ENCODE measurements at regions not wholly inside any gene's neighbourhood (a gene's known extent, or its start where the extent isn't known, plus 50 kb on each side); places are given as distances from the start of the nearest gene placed in this dataset.

DNA sequence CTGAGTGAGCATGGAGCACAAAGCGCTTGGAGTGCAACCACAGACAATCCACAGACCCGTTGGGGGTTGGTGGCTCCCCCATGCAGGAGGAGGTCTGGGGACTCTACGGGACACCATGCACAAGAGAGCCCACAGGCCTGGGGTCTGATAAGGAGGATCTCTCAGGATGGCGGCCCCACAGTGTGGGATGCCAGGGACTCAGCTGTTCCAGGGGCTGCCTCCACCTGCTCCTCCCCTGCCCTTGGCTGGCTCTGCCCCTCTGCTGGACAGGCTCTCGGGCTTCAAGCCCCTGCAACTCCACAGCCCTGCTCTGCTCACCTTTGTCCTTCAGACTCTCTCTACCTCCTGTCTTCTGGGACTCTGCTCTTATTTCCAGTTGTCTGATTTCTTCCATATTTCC, 184.5 kb upstream of the CHRNA7 start:
- no peak for TF ChIP-seq FOXP2 (optimal IDR thresholded peaks at IDR 0.05; ENCODE audit: control extremely low read depth, extremely low read length, insufficient read depth)
- no peak for TF ChIP-seq EZH2 (IDR thresholded peaks at IDR 0.05)
- no peak for TF ChIP-seq POLR2AphosphoS5 (IDR thresholded peaks at IDR 0.05; ENCODE audit: borderline replicate concordance, low read depth, low read length)
- Histone ChIP-seq H3K9me3 (ENCODE audit: low read depth, low read length) (no peaks in the 10 kb centered on the region), H3K4me3 (no peak overlapping the region), H3K9ac (ENCODE audit: insufficient read length) (no peak overlapping the region), H3K27ac (no peak overlapping the region), H3K36me3 (ENCODE audit: insufficient read depth, low read length) (no peaks in the 10 kb centered on the region)
- DNase-seq (ENCODE audit: low read depth, low spot score): no peak

GRCh38 chr15:31847961-31848360, 182.4 kb upstream of the CHRNA7 start:
- no peaks in the 10 kb centered on the region for H3K36me3 ChIP-seq (ENCODE audit: insufficient read depth, low read length)
- H3K27ac ChIP-seq: no peak overlapping the region
- DNase-seq (ENCODE audit: low read depth, low spot score): no peak
- no peaks in the 10 kb centered on the region for H3K9me3 ChIP-seq (ENCODE audit: low read depth, low read length)
- no peak overlapping the region for H3K4me3 ChIP-seq
- H3K9ac ChIP-seq (ENCODE audit: insufficient read length): no peak overlapping the region
- TF ChIP-seq EZH2 (IDR thresholded peaks at IDR 0.05) (no peak), FOXP2 (optimal IDR thresholded peaks at IDR 0.05; ENCODE audit: control extremely low read depth, extremely low read length, insufficient read depth) (no peak), POLR2AphosphoS5 (IDR thresholded peaks at IDR 0.05; ENCODE audit: borderline replicate concordance, low read depth, low read length) (no peak)

GRCh38 chr15:31848621-31849020, 181.7 kb upstream of the CHRNA7 start:
- Histone ChIP-seq H3K4me3 (no peak overlapping the region), H3K36me3 (ENCODE audit: insufficient read depth, low read length) (no peaks in the 10 kb centered on the region), H3K9ac (ENCODE audit: insufficient read length) (no peak overlapping the region), H3K9me3 (ENCODE audit: low read depth, low read length) (no peaks in the 10 kb centered on the region), H3K27ac (no peak overlapping the region)
- DNase-seq (ENCODE audit: low read depth, low spot score): no peak
- TF ChIP-seq POLR2AphosphoS5 (IDR thresholded peaks at IDR 0.05; ENCODE audit: borderline replicate concordance, low read depth, low read length) (no peak), FOXP2 (optimal IDR thresholded peaks at IDR 0.05; ENCODE audit: control extremely low read depth, extremely low read length, insufficient read depth) (no peak), EZH2 (IDR thresholded peaks at IDR 0.05) (no peak)

- Histone ChIP-seq H3K9me3 (ENCODE audit: low read depth, low read length) (no peaks in the 10 kb centered on the region), H3K27ac (no peak overlapping the region), H3K4me3 (no peak overlapping the region), H3K9ac (ENCODE audit: insufficient read length) (no peak overlapping the region), H3K36me3 (ENCODE audit: insufficient read depth, low read length) (no peaks in the 10 kb centered on the region)
- DNase-seq (ENCODE audit: low read depth, low spot score): no peak
- TF ChIP-seq FOXP2 (optimal IDR thresholded peaks at IDR 0.05; ENCODE audit: control extremely low read depth, extremely low read length, insufficient read depth) (no peak), EZH2 (IDR thresholded peaks at IDR 0.05) (no peak), POLR2AphosphoS5 (IDR thresholded peaks at IDR 0.05; ENCODE audit: borderline replicate concordance, low read depth, low read length) (no peak)
These were observed 177.1 kb upstream of the CHRNA7 start for GRCh38 chr15:31852933-31853799.

- TF ChIP-seq EZH2 (IDR thresholded peaks at IDR 0.05): no peak
- TF ChIP-seq FOXP2 (optimal IDR thresholded peaks at IDR 0.05; ENCODE audit: control extremely low read depth, extremely low read length, insufficient read depth): no peak
- TF ChIP-seq POLR2AphosphoS5 (IDR thresholded peaks at IDR 0.05; ENCODE audit: borderline replicate concordance, low read depth, low read length): no peak
- no peaks in the 10 kb centered on the region for H3K9me3 ChIP-seq (ENCODE audit: low read depth, low read length)
- H3K4me3 ChIP-seq: no peak overlapping the region
- H3K27ac ChIP-seq: no peak overlapping the region
- DNase-seq (ENCODE audit: low read depth, low spot score): no peak
- no peak overlapping the region for H3K9ac ChIP-seq (ENCODE audit: insufficient read length)
- no peaks in the 10 kb centered on the region for H3K36me3 ChIP-seq (ENCODE audit: insufficient read depth, low read length)
These were observed 173.7 kb upstream of the CHRNA7 start for GRCh38 chr15:31856581-31856980.

DNA sequence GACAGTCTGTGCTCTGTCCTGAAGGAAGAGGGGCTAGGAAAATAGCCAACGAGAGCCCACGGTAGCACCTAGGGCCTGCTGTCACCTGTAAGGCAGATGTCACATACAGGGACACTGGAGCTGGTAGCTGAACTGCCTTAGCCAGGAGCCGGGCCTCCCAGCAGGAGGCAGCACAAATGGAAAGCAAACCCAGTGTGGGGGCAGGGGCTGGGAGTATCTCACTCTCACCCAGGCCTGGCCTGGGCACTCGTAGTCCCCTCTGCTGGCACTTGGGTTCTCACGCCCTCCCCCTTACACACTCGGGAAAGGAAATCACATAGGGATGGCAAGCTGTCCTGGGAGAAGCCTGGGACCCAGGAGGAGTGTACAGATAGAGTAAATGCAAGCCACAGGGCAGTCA, 173.1 kb upstream of the CHRNA7 start:
- Histone ChIP-seq H3K27ac (no peak overlapping the region), H3K36me3 (ENCODE audit: insufficient read depth, low read length) (no peaks in the 10 kb centered on the region), H3K9me3 (ENCODE audit: low read depth, low read length) (no peaks in the 10 kb centered on the region), H3K4me3 (no peak overlapping the region), H3K9ac (ENCODE audit: insufficient read length) (no peak overlapping the region)
- no peak for DNase-seq (ENCODE audit: low read depth, low spot score)
- TF ChIP-seq EZH2 (IDR thresholded peaks at IDR 0.05): no peak
- no peak for TF ChIP-seq FOXP2 (optimal IDR thresholded peaks at IDR 0.05; ENCODE audit: control extremely low read depth, extremely low read length, insufficient read depth)
- no peak for TF ChIP-seq POLR2AphosphoS5 (IDR thresholded peaks at IDR 0.05; ENCODE audit: borderline replicate concordance, low read depth, low read length)

DNA sequence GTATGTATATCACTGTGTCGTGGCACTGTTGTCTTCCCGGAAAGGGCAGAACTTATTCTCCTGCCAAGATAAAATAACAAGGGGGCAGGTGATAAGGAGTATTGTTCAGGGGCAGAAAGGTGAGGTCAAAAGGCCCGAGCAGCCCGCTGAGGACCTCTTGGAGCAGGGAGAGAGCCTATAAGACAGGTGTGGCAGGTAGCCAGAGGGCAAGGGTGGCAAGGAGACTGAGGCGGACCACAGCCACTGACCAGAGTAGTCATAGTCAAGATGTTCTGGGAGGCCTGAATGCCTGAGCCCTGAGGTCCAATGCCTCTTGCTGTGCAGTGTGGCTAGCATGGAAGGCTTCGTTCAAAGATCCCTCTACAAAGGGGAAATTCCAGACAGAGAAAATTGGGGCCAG, 172.3 kb upstream of the CHRNA7 start:
- H3K9ac ChIP-seq (ENCODE audit: insufficient read length): no peak overlapping the region
- TF ChIP-seq FOXP2 (optimal IDR thresholded peaks at IDR 0.05; ENCODE audit: control extremely low read depth, extremely low read length, insufficient read depth) (no peak), EZH2 (IDR thresholded peaks at IDR 0.05) (no peak)
- DNase-seq (ENCODE audit: low read depth, low spot score): no peak
- no peak overlapping the region for H3K27ac ChIP-seq
- H3K9me3 ChIP-seq (ENCODE audit: low read depth, low read length): no peaks in the 10 kb centered on the region
- no peaks in the 10 kb centered on the region for H3K36me3 ChIP-seq (ENCODE audit: insufficient read depth, low read length)
- H3K4me3 ChIP-seq: no peak overlapping the region

DNA sequence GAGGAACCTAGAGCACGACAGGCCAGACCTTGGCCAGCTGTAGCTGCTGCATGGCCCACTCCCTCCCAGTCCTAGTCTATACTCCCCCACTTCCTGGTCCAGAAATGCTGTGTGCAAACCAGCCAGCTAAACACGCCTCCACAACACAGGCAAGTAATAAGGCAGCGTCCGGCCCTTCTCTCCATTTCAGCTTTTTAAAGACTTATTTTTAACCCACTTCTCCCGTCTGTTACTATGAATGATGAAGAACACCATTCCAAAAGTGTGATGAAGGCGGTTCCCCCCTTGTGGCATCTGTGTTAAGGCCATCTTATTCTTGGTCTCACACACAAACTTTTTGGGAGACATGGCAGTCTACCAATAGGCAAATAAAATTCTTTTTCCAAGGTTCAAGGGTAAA, 164.1 kb upstream of the CHRNA7 start:
- DNase-seq (ENCODE audit: low read depth, low spot score): no peak
- H3K27ac ChIP-seq: no peak overlapping the region
- H3K4me3 ChIP-seq: no peak overlapping the region
- H3K9me3 ChIP-seq (ENCODE audit: low read depth, low read length): no peaks in the 10 kb centered on the region
- H3K36me3 ChIP-seq (ENCODE audit: insufficient read depth, low read length): no peaks in the 10 kb centered on the region
- no peak overlapping the region for H3K9ac ChIP-seq (ENCODE audit: insufficient read length)
- TF ChIP-seq POLR2AphosphoS5 (IDR thresholded peaks at IDR 0.05; ENCODE audit: borderline replicate concordance, low read depth, low read length) (no peak), FOXP2 (optimal IDR thresholded peaks at IDR 0.05; ENCODE audit: control extremely low read depth, extremely low read length, insufficient read depth) (no peak), EZH2 (IDR thresholded peaks at IDR 0.05) (no peak)
